ENCODE measurements at regions not wholly inside any gene's neighbourhood (a gene's known extent, or its start where the extent isn't known, plus 50 kb on each side); places are given as distances from the start of the nearest gene placed in this dataset.

- Histone ChIP-seq H2BK12ac (ENCODE audit: low read length) (no peak overlapping the region), H3K4me1 (ENCODE audit: control insufficient read depth in 2 of 2, insufficient read depth in 1 of 2, low read depth in 1 of 2, low read length in 2 of 2) (no peaks in the 10 kb centered on the region), H3K23ac (ENCODE audit: low read depth, low read length, poor library complexity) (no peak overlapping the region), H3K36me3 (replicated peaks in 1 of 2; ENCODE audit: control insufficient read depth in 2 of 2, insufficient read depth in 2 of 2, low read length in 2 of 2) (no peaks in the 10 kb centered on the region), H3K27ac (replicated peaks; ENCODE audit: low read length) (no peak overlapping the region), H3K9ac (ENCODE audit: low read depth, low read length, poor library complexity) (no peak overlapping the region), H4K91ac (ENCODE audit: low read depth, low read length, poor library complexity) (no peak overlapping the region), H3K4me2 (ENCODE audit: insufficient read depth, low read length, poor library complexity, severe bottlenecking) (no peak overlapping the region), H3K27me3 (ENCODE audit: control insufficient read depth in 3 of 3, insufficient read depth in 3 of 3, low read depth in 1 of 3, low read length in 3 of 3) (no peaks in the 10 kb centered on the region), H3K9me3 (replicated peaks in 1 of 2; ENCODE audit: control insufficient read depth in 2 of 2, insufficient read depth in 1 of 2, low read depth in 1 of 2, low read length in 2 of 2) (no peaks in the 10 kb centered on the region), H3K79me1 (ENCODE audit: low read depth, low read length) (no peaks in the 10 kb centered on the region), H3K4ac (ENCODE audit: low read length) (no peak overlapping the region), H4K8ac (ENCODE audit: low read depth, low read length) (no peak overlapping the region), H3K18ac (ENCODE audit: low read length) (no peak overlapping the region), H3K4me3 (ENCODE audit: low read length in 2 of 2) (no peak overlapping the region), H2BK120ac (ENCODE audit: low read depth, low read length) (no peak overlapping the region), H2BK15ac (ENCODE audit: low read length) (no peak overlapping the region), H2BK5ac (ENCODE audit: low read length) (no peak overlapping the region), H2AFZ (ENCODE audit: low read length) (no peak overlapping the region), H2AK5ac (ENCODE audit: low read depth, low read length) (no peak overlapping the region), H3K14ac (ENCODE audit: low read length) (no peak overlapping the region)
- no peak for DNase-seq (ENCODE audit: low spot score)
- no CpG with 5 or more reads among the region's 2 CpGs for WGBS, 2 donors (ENCODE audit: extremely low coverage in 2 of 2, insufficient read length in 2 of 2, insufficient replicate concordance in 1 of 2)
Observed at GRCh38 chr1:73813716-73814115, 384.3 kb downstream of the LRRIQ3 start.

- no peak overlapping the region for H4K91ac ChIP-seq (ENCODE audit: low read depth, low read length, poor library complexity)
- no peaks in the 10 kb centered on the region for H3K9me3 ChIP-seq (replicated peaks in 1 of 2; ENCODE audit: control insufficient read depth in 2 of 2, insufficient read depth in 1 of 2, low read depth in 1 of 2, low read length in 2 of 2)
- WGBS, 2 donors (ENCODE audit: extremely low coverage in 2 of 2, insufficient read length in 2 of 2, insufficient replicate concordance in 1 of 2), result no CpG with 5 or more reads among the region's 2 CpGs
- H3K9ac ChIP-seq (ENCODE audit: low read depth, low read length, poor library complexity), result no peak overlapping the region
- H2BK5ac ChIP-seq (ENCODE audit: low read length), result no peak overlapping the region
- no peak overlapping the region for H3K4me3 ChIP-seq (ENCODE audit: low read length in 2 of 2)
- H3K36me3 ChIP-seq (replicated peaks in 1 of 2; ENCODE audit: control insufficient read depth in 2 of 2, insufficient read depth in 2 of 2, low read length in 2 of 2), result no peaks in the 10 kb centered on the region
- no peak overlapping the region for H2BK12ac ChIP-seq (ENCODE audit: low read length)
- H3K14ac ChIP-seq (ENCODE audit: low read length), result no peak overlapping the region
- H3K23ac ChIP-seq (ENCODE audit: low read depth, low read length, poor library complexity), result no peak overlapping the region
- H2BK15ac ChIP-seq (ENCODE audit: low read length), result no peak overlapping the region
- H3K4me2 ChIP-seq (ENCODE audit: insufficient read depth, low read length, poor library complexity, severe bottlenecking), result no peak overlapping the region
- H3K18ac ChIP-seq (ENCODE audit: low read length), result no peak overlapping the region
- no peaks in the 10 kb centered on the region for H3K27me3 ChIP-seq (ENCODE audit: control insufficient read depth in 3 of 3, insufficient read depth in 3 of 3, low read depth in 1 of 3, low read length in 3 of 3)
- DNase-seq (ENCODE audit: low spot score), result no peak
- no peak overlapping the region for H3K4ac ChIP-seq (ENCODE audit: low read length)
- H3K27ac ChIP-seq (replicated peaks; ENCODE audit: low read length), result no peak overlapping the region
- no peaks in the 10 kb centered on the region for H3K4me1 ChIP-seq (ENCODE audit: control insufficient read depth in 2 of 2, insufficient read depth in 1 of 2, low read depth in 1 of 2, low read length in 2 of 2)
- no peak overlapping the region for H2AK5ac ChIP-seq (ENCODE audit: low read depth, low read length)
- H4K8ac ChIP-seq (ENCODE audit: low read depth, low read length), result no peak overlapping the region
- no peak overlapping the region for H2AFZ ChIP-seq (ENCODE audit: low read length)
- H2BK120ac ChIP-seq (ENCODE audit: low read depth, low read length), result no peak overlapping the region
- no peaks in the 10 kb centered on the region for H3K79me1 ChIP-seq (ENCODE audit: low read depth, low read length)
Observed at GRCh38 chr1:73813236-73813635, 384.7 kb downstream of the LRRIQ3 start.

GRCh38 chr1:73811798-73812197, 386.2 kb downstream of the LRRIQ3 start:
- Histone ChIP-seq H4K91ac (ENCODE audit: low read depth, low read length, poor library complexity) (no peak overlapping the region), H2AFZ (ENCODE audit: low read length) (no peak overlapping the region), H3K4me1 (ENCODE audit: control insufficient read depth in 2 of 2, insufficient read depth in 1 of 2, low read depth in 1 of 2, low read length in 2 of 2) (no peaks in the 10 kb centered on the region), H3K27me3 (ENCODE audit: control insufficient read depth in 3 of 3, insufficient read depth in 3 of 3, low read depth in 1 of 3, low read length in 3 of 3) (no peaks in the 10 kb centered on the region), H3K27ac (replicated peaks; ENCODE audit: low read length) (no peak overlapping the region), H3K79me1 (ENCODE audit: low read depth, low read length) (no peaks in the 10 kb centered on the region), H2AK5ac (ENCODE audit: low read depth, low read length) (no peak overlapping the region), H3K4me2 (ENCODE audit: insufficient read depth, low read length, poor library complexity, severe bottlenecking) (no peak overlapping the region), H3K14ac (ENCODE audit: low read length) (no peak overlapping the region), H3K23ac (ENCODE audit: low read depth, low read length, poor library complexity) (no peak overlapping the region), H4K8ac (ENCODE audit: low read depth, low read length) (no peak overlapping the region), H2BK12ac (ENCODE audit: low read length) (no peak overlapping the region), H2BK15ac (ENCODE audit: low read length) (no peak overlapping the region), H3K4ac (ENCODE audit: low read length) (no peak overlapping the region), H3K18ac (ENCODE audit: low read length) (no peak overlapping the region), H2BK120ac (ENCODE audit: low read depth, low read length) (no peak overlapping the region), H3K9me3 (replicated peaks in 1 of 2; ENCODE audit: control insufficient read depth in 2 of 2, insufficient read depth in 1 of 2, low read depth in 1 of 2, low read length in 2 of 2) (no peaks in the 10 kb centered on the region), H3K4me3 (ENCODE audit: low read length in 2 of 2) (no peak overlapping the region), H3K36me3 (replicated peaks in 1 of 2; ENCODE audit: control insufficient read depth in 2 of 2, insufficient read depth in 2 of 2, low read length in 2 of 2) (no peaks in the 10 kb centered on the region), H2BK5ac (ENCODE audit: low read length) (no peak overlapping the region), H3K9ac (ENCODE audit: low read depth, low read length, poor library complexity) (no peak overlapping the region)
- no peak for DNase-seq (ENCODE audit: low spot score)
- no CpG with 5 or more reads among the region's 3 CpGs for WGBS, 2 donors (ENCODE audit: extremely low coverage in 2 of 2, insufficient read length in 2 of 2, insufficient replicate concordance in 1 of 2)

GRCh38 chr1:73804935-73805334, 393.0 kb downstream of the LRRIQ3 start:
- Histone ChIP-seq H3K9ac (ENCODE audit: low read depth, low read length, poor library complexity) (no peak overlapping the region), H4K91ac (ENCODE audit: low read depth, low read length, poor library complexity) (no peak overlapping the region), H3K4me1 (ENCODE audit: control insufficient read depth in 2 of 2, insufficient read depth in 1 of 2, low read depth in 1 of 2, low read length in 2 of 2) (peaks cover 0 to 6% of the 10 kb centered on the region in 2 donors), H3K4ac (ENCODE audit: low read length) (no peak overlapping the region), H3K14ac (ENCODE audit: low read length) (no peak overlapping the region), H3K79me1 (ENCODE audit: low read depth, low read length) (peaks cover 1% of the 10 kb centered on the region), H3K18ac (ENCODE audit: low read length) (no peak overlapping the region), H3K4me3 (ENCODE audit: low read length in 2 of 2) (no peak overlapping the region), H2BK12ac (ENCODE audit: low read length) (no peak overlapping the region), H3K4me2 (ENCODE audit: insufficient read depth, low read length, poor library complexity, severe bottlenecking) (no peak overlapping the region), H2BK120ac (ENCODE audit: low read depth, low read length) (no peak overlapping the region), H3K27me3 (ENCODE audit: control insufficient read depth in 3 of 3, insufficient read depth in 3 of 3, low read depth in 1 of 3, low read length in 3 of 3) (no peaks in the 10 kb centered on the region), H3K23ac (ENCODE audit: low read depth, low read length, poor library complexity) (no peak overlapping the region), H2BK5ac (ENCODE audit: low read length) (no peak overlapping the region), H3K9me3 (replicated peaks in 1 of 2; ENCODE audit: control insufficient read depth in 2 of 2, insufficient read depth in 1 of 2, low read depth in 1 of 2, low read length in 2 of 2) (no peaks in the 10 kb centered on the region), H2AK5ac (ENCODE audit: low read depth, low read length) (no peak overlapping the region), H2BK15ac (ENCODE audit: low read length) (no peak overlapping the region), H3K36me3 (replicated peaks in 1 of 2; ENCODE audit: control insufficient read depth in 2 of 2, insufficient read depth in 2 of 2, low read length in 2 of 2) (no peaks in the 10 kb centered on the region), H3K27ac (replicated peaks; ENCODE audit: low read length) (no peak overlapping the region), H4K8ac (ENCODE audit: low read depth, low read length) (no peak overlapping the region), H2AFZ (ENCODE audit: low read length) (no peak overlapping the region)
- no CpG with 5 or more reads among the region's 3 CpGs for WGBS, 2 donors (ENCODE audit: extremely low coverage in 2 of 2, insufficient read length in 2 of 2, insufficient replicate concordance in 1 of 2)
- no peak for DNase-seq (ENCODE audit: low spot score)
